ENCODE measurements at regions not wholly inside any gene's neighbourhood (a gene's known extent, or its start where the extent isn't known, plus 50 kb on each side); places are given as distances from the start of the nearest gene placed in this dataset.

GRCh38 chr5:124139477-124139876 lies 607.0 kb downstream of the ZNF608 start:
- TF ChIP-seq CTCF (IDR thresholded peaks at IDR 0.05) (no peak), POLR2A (IDR thresholded peaks at IDR 0.05) (no peak)

Measured in uterus (tissue), 2 donors.